Adipocyte (in vitro differentiated cells): ENCODE measurements at regions not wholly inside any gene's neighbourhood (a gene's known extent, or its start where the extent isn't known, plus 50 kb on each side); places are given as distances from the start of the nearest gene placed in this dataset.
"Not testable (repeated sequence)": the region's sequence is repeated elsewhere in the genome, so short reads cannot be mapped to it uniquely, and the experiment has no call there.

Source experiments
- DNase-seq: peaks from one replicate; pipeline ENCODE4 v3.0.0-alpha.2; 2015; ENCODE audit warnings: low read depth
- H3K27me3 ChIP-seq: replicated peaks from 2 replicates; pipeline ENCODE4 v1.7.0; 2013; ENCODE audit warnings: mild to moderate bottlenecking, low read length, moderate library complexity; ENCODE audit not compliant: control insufficient read depth, insufficient read depth
- H3K36me3 ChIP-seq: 2 replicates; pipeline ENCODE4 v1.7.0; 2013; ENCODE audit warnings: low read length, mild to moderate bottlenecking, moderate library complexity; ENCODE audit not compliant: control insufficient read depth, insufficient read depth, severe bottlenecking
- H3K4me1 ChIP-seq: 2 replicates; pipeline ENCODE4 v1.7.0; 2013; ENCODE audit warnings: mild to moderate bottlenecking, low read length, moderate library complexity; ENCODE audit not compliant: control insufficient read depth, insufficient read depth
- H3K4me3 ChIP-seq: 2 replicates; pipeline ENCODE4 v1.7.0; 2013; ENCODE audit warnings: mild to moderate bottlenecking, low read length, moderate library complexity
- H3K9ac ChIP-seq: 2 replicates; pipeline ENCODE4 v1.7.0; 2013; ENCODE audit warnings: mild to moderate bottlenecking, low read length, moderate library complexity
- H3K9me3 ChIP-seq: 2 replicates; pipeline ENCODE4 v1.7.0; 2013; ENCODE audit warnings: mild to moderate bottlenecking, low read length, moderate library complexity; ENCODE audit not compliant: control insufficient read depth

DNA sequence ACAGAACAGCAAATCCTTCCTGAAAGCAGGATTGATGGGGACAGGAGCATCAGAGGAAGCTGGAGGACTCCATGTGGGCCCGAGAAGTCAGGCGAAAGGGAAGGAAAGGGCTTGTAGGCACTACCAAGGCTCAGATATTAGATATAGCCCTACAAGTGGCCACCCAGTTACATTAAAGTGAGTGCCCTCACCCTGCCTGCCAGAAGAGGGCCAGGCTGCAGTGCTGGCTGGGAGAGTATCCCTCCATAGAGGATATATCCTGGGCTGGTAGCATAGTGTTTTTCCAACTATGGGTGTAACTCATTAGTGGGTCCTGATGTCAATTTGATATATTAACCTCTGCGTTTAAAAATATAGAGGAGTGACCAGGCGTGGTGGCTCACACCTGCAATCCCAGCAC, 285.2 kb downstream of the MYCN start:
- Histone ChIP-seq H3K4me1 (no peaks in the 10 kb centered on the region), H3K9ac (no peak overlapping the region), H3K9me3 (no peaks in the 10 kb centered on the region), H3K36me3 (no peaks in the 10 kb centered on the region), H3K27me3 (no peaks in the 10 kb centered on the region), H3K4me3 (no peak overlapping the region)
- DNase-seq: no peak

DNA sequence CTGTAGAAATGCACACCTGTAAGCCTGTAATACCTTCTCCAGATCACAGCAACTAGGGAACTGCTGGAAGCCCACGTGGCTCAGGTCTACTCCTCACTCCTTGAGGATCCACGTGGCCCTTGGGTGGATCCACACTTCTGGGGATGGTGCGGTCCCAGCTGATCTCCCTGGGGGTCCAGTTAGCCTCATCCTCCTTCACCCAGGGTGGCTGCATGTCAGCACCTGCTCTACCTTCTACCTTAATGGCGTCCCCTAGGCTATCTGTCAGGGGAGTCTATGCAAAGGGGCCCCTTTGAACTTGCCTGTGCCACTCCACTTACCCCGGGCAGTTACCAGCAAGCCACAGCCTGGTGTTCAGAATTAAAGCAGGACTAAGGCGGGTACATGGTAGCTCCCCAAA, 284.7 kb downstream of the MYCN start:
- Histone ChIP-seq H3K4me1 (no peaks in the 10 kb centered on the region), H3K9me3 (no peaks in the 10 kb centered on the region), H3K36me3 (no peaks in the 10 kb centered on the region), H3K4me3 (no peak overlapping the region), H3K27me3 (no peaks in the 10 kb centered on the region), H3K9ac (no peak overlapping the region)
- DNase-seq: no peak

GRCh38 chr2:16224298-16225045, 284.1 kb downstream of the MYCN start:
- no peaks in the 10 kb centered on the region for H3K27me3 ChIP-seq
- H3K4me3 ChIP-seq: no peak overlapping the region
- H3K9me3 ChIP-seq: no peaks in the 10 kb centered on the region
- no peaks in the 10 kb centered on the region for H3K36me3 ChIP-seq
- no peak overlapping the region for H3K9ac ChIP-seq
- no peaks in the 10 kb centered on the region for H3K4me1 ChIP-seq
- no peak for DNase-seq

DNA sequence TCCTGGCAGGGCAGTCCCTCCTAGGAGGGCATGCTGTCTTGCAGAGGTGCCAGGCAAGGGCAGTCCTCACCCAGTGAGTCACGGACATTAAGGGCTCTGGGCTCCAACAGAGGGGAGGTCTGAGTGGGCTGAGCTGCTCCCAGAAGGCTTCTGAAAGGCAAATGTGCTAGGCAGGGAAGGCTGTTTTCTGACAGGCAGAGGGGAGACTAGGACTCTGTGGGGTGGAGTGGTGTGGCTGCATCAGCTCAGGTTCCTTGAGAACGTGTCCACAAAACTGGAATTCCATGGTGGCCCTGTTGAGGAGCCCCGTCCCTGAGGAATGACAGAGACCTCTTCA, 283.5 kb downstream of the MYCN start:
- Histone ChIP-seq H3K4me1 (no peaks in the 10 kb centered on the region), H3K36me3 (no peaks in the 10 kb centered on the region), H3K9me3 (no peaks in the 10 kb centered on the region), H3K9ac (no peak overlapping the region), H3K4me3 (no peak overlapping the region), H3K27me3 (no peaks in the 10 kb centered on the region)
- DNase-seq: no peak

GRCh38 chr2:16223161-16223840, 283.0 kb downstream of the MYCN start:
- H3K36me3 ChIP-seq: no peaks in the 10 kb centered on the region
- no peaks in the 10 kb centered on the region for H3K4me1 ChIP-seq
- H3K27me3 ChIP-seq: no peaks in the 10 kb centered on the region
- H3K4me3 ChIP-seq: no peak overlapping the region
- H3K9me3 ChIP-seq: no peaks in the 10 kb centered on the region
- H3K9ac ChIP-seq: no peak overlapping the region
- no peak for DNase-seq

DNA sequence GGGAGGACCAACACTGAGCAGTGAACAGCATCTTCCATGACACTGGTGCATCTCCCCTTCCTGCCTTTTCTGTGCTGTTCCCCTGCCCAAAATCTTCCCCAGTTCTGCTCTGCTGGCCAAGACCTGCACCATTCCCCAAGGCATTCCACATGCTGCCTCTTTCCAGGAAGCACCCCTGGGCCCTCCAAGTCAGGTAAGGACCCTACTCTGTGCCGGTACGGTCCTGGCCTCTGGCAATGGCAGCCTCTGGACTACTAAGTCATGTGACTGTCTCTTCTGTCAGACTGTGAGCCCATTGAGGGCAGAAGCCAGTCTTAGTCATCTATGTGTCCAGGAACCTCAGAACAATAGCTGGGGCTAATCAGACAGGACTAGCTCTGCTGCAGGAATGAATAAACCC, 282.0 kb downstream of the MYCN start:
- Histone ChIP-seq H3K4me1 (no peaks in the 10 kb centered on the region), H3K9me3 (no peaks in the 10 kb centered on the region), H3K4me3 (no peak overlapping the region), H3K36me3 (no peaks in the 10 kb centered on the region), H3K27me3 (peaks cover 3% of the 10 kb centered on the region), H3K9ac (no peak overlapping the region)
- no peak for DNase-seq

DNA sequence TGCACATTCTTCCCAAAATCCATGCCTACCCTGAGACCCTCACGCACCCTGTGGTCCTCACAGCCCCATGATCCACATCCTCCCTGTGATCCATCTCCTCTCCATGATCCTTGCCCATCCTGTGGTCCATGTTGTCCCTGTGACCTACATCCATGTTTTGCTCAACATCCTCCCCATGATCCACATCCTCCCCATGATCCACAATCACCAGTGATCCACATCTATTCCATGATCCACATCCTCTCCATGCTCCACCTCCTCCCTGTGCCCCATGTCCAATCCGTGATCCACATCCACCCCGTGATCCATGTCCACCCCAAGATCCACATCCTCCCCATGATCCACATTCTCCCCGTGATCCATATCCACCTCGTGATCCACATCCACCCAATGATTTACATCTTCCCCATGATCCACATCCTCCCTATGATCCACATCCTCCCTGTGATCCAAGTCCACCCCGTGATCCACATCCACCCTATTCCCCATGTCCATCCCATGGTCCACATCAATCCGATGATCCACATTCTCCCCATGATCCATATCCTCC, 281.2 kb downstream of the MYCN start:
- Histone ChIP-seq H3K27me3 (peaks cover 5% of the 10 kb centered on the region), H3K9me3 (no peaks in the 10 kb centered on the region), H3K4me1 (no peaks in the 10 kb centered on the region), H3K4me3 (no peak overlapping the region), H3K9ac (no peak overlapping the region), H3K36me3 (no peaks in the 10 kb centered on the region)
- DNase-seq: no peak

- H3K36me3 ChIP-seq: no peaks in the 10 kb centered on the region
- no peaks in the 10 kb centered on the region for H3K9me3 ChIP-seq
- H3K9ac ChIP-seq: no peak overlapping the region
- no peak overlapping the region for H3K4me3 ChIP-seq
- peaks cover 6% of the 10 kb centered on the region for H3K27me3 ChIP-seq
- no peak for DNase-seq
- no peaks in the 10 kb centered on the region for H3K4me1 ChIP-seq
Observed at GRCh38 chr2:16219292-16219975, 279.1 kb downstream of the MYCN start.

DNA sequence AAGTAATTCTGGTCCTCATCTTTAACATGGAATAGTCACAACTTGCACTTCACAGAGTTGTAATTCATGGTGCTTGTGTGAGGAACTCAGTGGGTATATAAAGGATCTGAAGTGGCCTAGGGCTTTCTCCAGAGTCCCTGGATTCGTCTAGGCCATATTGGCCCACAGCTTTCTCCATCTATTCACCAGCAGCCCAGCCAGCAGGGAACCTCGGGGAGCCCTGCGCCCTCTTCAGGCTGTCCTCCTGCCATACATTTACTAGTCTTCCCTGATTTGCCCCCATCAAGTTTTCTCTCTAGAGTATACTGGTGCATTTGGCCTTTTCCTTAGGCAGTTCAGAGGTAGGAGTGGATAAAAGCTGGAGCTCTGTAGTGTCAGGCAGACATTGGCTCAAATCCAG, 278.3 kb downstream of the MYCN start:
- DNase-seq: no peak
- Histone ChIP-seq H3K9me3 (no peaks in the 10 kb centered on the region), H3K4me3 (no peak overlapping the region), H3K4me1 (no peaks in the 10 kb centered on the region), H3K9ac (no peak overlapping the region), H3K27me3 (peaks cover 6% of the 10 kb centered on the region), H3K36me3 (no peaks in the 10 kb centered on the region)

- DNase-seq: no peak
- H3K9me3 ChIP-seq: no peaks in the 10 kb centered on the region
- H3K36me3 ChIP-seq: no peaks in the 10 kb centered on the region
- H3K9ac ChIP-seq: no peak overlapping the region
- no peak overlapping the region for H3K4me3 ChIP-seq
- H3K27me3 ChIP-seq: peaks cover 6% of the 10 kb centered on the region
- H3K4me1 ChIP-seq: no peaks in the 10 kb centered on the region
Observed at GRCh38 chr2:16218161-16218560, 277.8 kb downstream of the MYCN start.

- H3K4me3 ChIP-seq, H3K9ac ChIP-seq, H3K9me3 ChIP-seq, H3K4me1 ChIP-seq, H3K27me3 ChIP-seq, H3K36me3 ChIP-seq, DNase-seq: not testable (repeated sequence)
Observed at GRCh38 chr2:16217741-16218140, 277.4 kb downstream of the MYCN start.
